GM23338 (cell line): ENCODE measurements at regions not wholly inside any gene's neighbourhood (a gene's known extent, or its start where the extent isn't known, plus 50 kb on each side); places are given as distances from the start of the nearest gene placed in this dataset.

Source experiments
- ATAC-seq: fragments of 200-7000 bp; cut with Tn5 transposase; 3 replicates; pipeline ENCODE4 v1.9.1; 2020
- DNase-seq: peaks from one replicate; pipeline ENCODE4 v3.0.0-alpha.2; 2015; ENCODE audit warnings: low spot score
- H2AFZ ChIP-seq: fragments of 200-600 bp; sonication (generic); 2 replicates; pipeline ENCODE4 v1.8.0; 2016; ENCODE audit warnings: antibody characterized with exemption, mild to moderate bottlenecking, moderate library complexity
- H3F3A ChIP-seq: fragments of 200-600 bp; sonication (generic); replicated peaks from 2 replicates; pipeline ENCODE4 v1.8.0; 2017; ENCODE audit warnings: antibody characterized with exemption, mixed run types, low read depth
- H3K27ac ChIP-seq: fragments of 200-600 bp; sonication (generic); 2 replicates; pipeline ENCODE4 v1.6.1; 2016; ENCODE audit warnings: low read depth
- H3K27me3 ChIP-seq: fragments of 200-600 bp; sonication (generic); 2 replicates; pipeline ENCODE4 v1.8.0; 2016; ENCODE audit warnings: mild to moderate bottlenecking, mixed run types, moderate library complexity; ENCODE audit not compliant: insufficient read depth
- H3K36me3 ChIP-seq: fragments of 200-600 bp; sonication (generic); 2 replicates; pipeline ENCODE4 v1.8.0; 2016; ENCODE audit warnings: mild to moderate bottlenecking; ENCODE audit not compliant: insufficient read depth
- H3K4me1 ChIP-seq: fragments of 200-600 bp; sonication (generic); 2 replicates; pipeline ENCODE4 v1.8.0; 2016; ENCODE audit warnings: mild to moderate bottlenecking, moderate library complexity; ENCODE audit not compliant: insufficient read depth
- H3K4me2 ChIP-seq: fragments of 200-600 bp; sonication (generic); 2 replicates; pipeline ENCODE4 v1.7.1; 2017; ENCODE audit warnings: mixed run types
- H3K4me3 ChIP-seq: fragments of 200-600 bp; sonication (generic); 2 replicates; pipeline ENCODE4 v1.6.1; 2016; ENCODE audit warnings: mixed run types
- H3K79me2 ChIP-seq: fragments of 200-600 bp; sonication (generic); replicated peaks from 2 replicates; pipeline ENCODE4 v1.8.0; 2017; ENCODE audit warnings: mild to moderate bottlenecking; ENCODE audit not compliant: insufficient read depth
- H3K9me2 ChIP-seq: fragments of 200-600 bp; sonication (generic); 2 replicates; pipeline ENCODE4 v1.8.0; 2017; ENCODE audit not compliant: insufficient read depth
- H4K20me1 ChIP-seq: fragments of 200-600 bp; sonication (generic); replicated peaks from 2 replicates; pipeline ENCODE4 v1.8.0; 2017; ENCODE audit warnings: mild to moderate bottlenecking; ENCODE audit not compliant: insufficient read depth
- H3K27ac Mint-ChIP-seq: 2 replicates; pipeline ENCODE4 v1.8.0; 2020; ENCODE audit warnings: inconsistent platforms, mild to moderate bottlenecking, moderate library complexity, mixed read lengths
- H3K27me3 Mint-ChIP-seq: 3 replicates; pipeline ENCODE4 v1.8.0; 2022; ENCODE audit warnings: low read depth, mild to moderate bottlenecking, moderate library complexity, mixed read lengths, inconsistent platforms; ENCODE audit not compliant: insufficient read depth, poor library complexity
- H3K36me3 Mint-ChIP-seq: 3 replicates; pipeline ENCODE4 v1.8.0; 2021; ENCODE audit warnings: low read depth, mild to moderate bottlenecking, inconsistent platforms, moderate library complexity, mixed read lengths
- H3K4me1 Mint-ChIP-seq: 3 replicates; pipeline ENCODE4 v1.8.0; 2020; ENCODE audit warnings: mild to moderate bottlenecking, inconsistent platforms, mixed read lengths
- H3K4me3 Mint-ChIP-seq: 3 replicates; pipeline ENCODE4 v1.8.0; 2021; ENCODE audit warnings: moderate library complexity, mild to moderate bottlenecking, inconsistent platforms, mixed read lengths
- H3K9me3 Mint-ChIP-seq: 3 replicates; pipeline ENCODE4 v1.8.0; 2020; ENCODE audit warnings: moderate library complexity, mild to moderate bottlenecking, inconsistent platforms, mixed read lengths
- CREB1 ChIP-seq: fragments of 250-450 bp; sonication (Bioruptor Pico); IDR thresholded peaks from 2 replicates; pipeline ENCODE4 v1.5.0; 2020; ENCODE audit warnings: low read depth, mild to moderate bottlenecking, moderate library complexity
- CTCF ChIP-seq, 2 experiments: fragments of 200-600 bp in 1 of 2; sonication (generic) in 1 of 2; conservative IDR thresholded peaks; 2 replicates each; pipeline versions ENCODE4 v1.5.1 to v1.6.1; 2016 to 2017; ENCODE audit warnings: antibody characterized with exemption in 2 of 2, low read depth in 2 of 2, mild to moderate bottlenecking in 2 of 2, moderate library complexity in 1 of 2
- ETS1 ChIP-seq: IDR thresholded peaks from 2 replicates; pipeline ENCODE4 v1.6.1; 2016; ENCODE audit warnings: antibody characterized with exemption
- EZH2 ChIP-seq: fragments of 200-600 bp; sonication (generic); IDR thresholded peaks from one replicate; pipeline ENCODE4 v1.8.0; 2017; ENCODE audit warnings: antibody characterized with exemption, mild to moderate bottlenecking, low read depth; ENCODE audit not compliant: unreplicated experiment
- EZH2phosphoT487 ChIP-seq: fragments of 200-600 bp; sonication (generic); IDR thresholded peaks from one replicate; pipeline ENCODE4 v1.8.1; 2018; ENCODE audit warnings: antibody characterized with exemption; ENCODE audit not compliant: unreplicated experiment
- JUNB ChIP-seq: IDR thresholded peaks from one replicate; pipeline ENCODE4 v1.6.1; 2016; ENCODE audit warnings: antibody characterized with exemption; ENCODE audit not compliant: unreplicated experiment
- NANOG ChIP-seq: IDR thresholded peaks from 2 replicates; pipeline ENCODE4 v1.6.1; 2016; ENCODE audit warnings: antibody characterized with exemption, borderline replicate concordance
- POLR2AphosphoS5 ChIP-seq: IDR thresholded peaks from 2 replicates; pipeline ENCODE4 v1.6.1; 2016; ENCODE audit warnings: antibody characterized with exemption, low read depth
- STAT1 ChIP-seq: IDR thresholded peaks from one replicate; pipeline ENCODE4 v1.6.1; 2016; ENCODE audit warnings: antibody characterized with exemption; ENCODE audit not compliant: unreplicated experiment
- ZNF114 ChIP-seq: fragments of 250-450 bp; sonication (Bioruptor Pico); IDR thresholded peaks from 2 replicates; pipeline ENCODE4 v1.5.0; 2020; ENCODE audit warnings: mild to moderate bottlenecking, moderate library complexity
- ZNF331 ChIP-seq: fragments of 250-450 bp; sonication (Bioruptor Pico); IDR thresholded peaks from 2 replicates; pipeline ENCODE4 v1.5.0; 2020; ENCODE audit warnings: low read depth, mild to moderate bottlenecking, moderate library complexity
- TF ChIP-seq, protein P1 (sequence below): IDR thresholded peaks from one replicate; pipeline ENCODE4 v1.6.1; 2018; ENCODE audit warnings: antibody characterized with exemption; ENCODE audit not compliant: unreplicated experiment

DNA sequence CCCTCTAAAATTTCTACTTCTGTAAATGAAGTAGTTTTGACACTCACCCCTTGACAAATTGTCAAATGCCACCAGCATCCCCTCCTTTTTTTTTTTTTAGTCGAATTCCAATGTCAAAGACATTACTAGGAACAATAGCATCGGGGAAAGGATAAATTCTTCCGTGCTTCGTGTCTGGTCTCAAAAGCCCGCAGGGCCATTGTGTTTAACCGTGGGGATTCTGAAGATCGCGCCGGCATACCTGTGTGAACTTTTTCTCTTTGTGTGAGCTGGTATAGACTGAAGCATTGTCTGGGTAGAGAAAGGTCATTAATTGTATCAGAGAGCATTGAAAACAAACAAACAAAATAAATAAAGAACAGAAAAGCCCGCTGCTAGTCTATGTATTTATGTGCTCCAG, 313.9 kb downstream of the ASMT start (continued):
- TF ChIP-seq CTCF (conservative IDR thresholded peaks at IDR 0.05; ENCODE audit: low read depth in 2 of 2), result no peak
- no peak for TF ChIP-seq NANOG
- TF ChIP-seq EZH2, result no peak
- no peak for TF ChIP-seq ZNF114 (CRISPR knock-in tag)

DNA sequence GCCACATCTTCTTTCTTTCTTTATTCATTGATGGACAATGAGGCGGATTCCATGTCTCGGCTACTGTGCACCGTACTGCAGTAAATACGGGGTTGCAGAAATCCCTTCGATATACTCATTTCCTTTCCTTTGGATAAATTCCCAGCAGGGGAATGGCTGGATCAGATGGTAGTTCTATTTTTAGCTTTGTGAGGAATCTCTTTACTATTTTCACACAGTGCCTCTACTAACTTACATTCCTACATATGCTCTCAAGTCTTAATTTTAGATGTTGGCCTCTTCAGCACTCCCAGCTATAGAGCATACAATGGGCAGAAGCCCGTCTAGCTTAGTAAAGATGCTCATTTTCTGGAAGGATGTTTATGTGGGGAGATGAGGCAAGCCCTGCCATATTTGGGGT, 317.4 kb downstream of the ASMT start:
- Mint-ChIP-seq H3K4me3 (no peak overlapping the region), H3K27me3 (peaks cover 12% of the 10 kb centered on the region), H3K9me3 (peaks cover 1% of the 10 kb centered on the region; the same call in 1 of the 3 replicates), H3K27ac (no peak overlapping the region), H3K4me1 (peaks cover 21% of the 10 kb centered on the region; the same call in 2 of the 3 replicates), H3K36me3 (no peaks in the 10 kb centered on the region; the same call in 2 of the 3 replicates)
- no peak overlapping the region for H3K27ac ChIP-seq
- H3K9me2 ChIP-seq, result no peaks in the 10 kb centered on the region
- no peaks in the 10 kb centered on the region for H3K27me3 ChIP-seq
- H4K20me1 ChIP-seq, result no peaks in the 10 kb centered on the region
- H2AFZ ChIP-seq, result no peak overlapping the region
- no peaks in the 10 kb centered on the region for H3K36me3 ChIP-seq
- no peak for DNase-seq
- H3K4me2 ChIP-seq, result no peak overlapping the region
- H3F3A ChIP-seq, result no peaks in the 10 kb centered on the region
- no peak overlapping the region for H3K4me3 ChIP-seq
- TF ChIP-seq ZNF114 (CRISPR knock-in tag) (no peak), ETS1 (no peak)
- H3K79me2 ChIP-seq, result no peaks in the 10 kb centered on the region
- no peaks in the 10 kb centered on the region; the same call in none of the 2 replicates for H3K4me1 ChIP-seq
- ATAC-seq, result no peak

GRCh38 chrX:1933964-1934363, 319.1 kb downstream of the ASMT start:
- peaks cover 16% of the 10 kb centered on the region for H3K9me3 Mint-ChIP-seq
- Histone ChIP-seq H4K20me1 (no peaks in the 10 kb centered on the region), H3F3A (no peaks in the 10 kb centered on the region), H2AFZ (no peak overlapping the region), H3K36me3 (peaks cover 3% of the 10 kb centered on the region; the same call in 1 of the 2 replicates), H3K9me2 (no peaks in the 10 kb centered on the region), H3K27me3 (no peaks in the 10 kb centered on the region), H3K4me3 (no peak overlapping the region), H3K4me2 (no peak overlapping the region), H3K79me2 (no peaks in the 10 kb centered on the region), H3K27ac (no peak overlapping the region), H3K4me1 (no peaks in the 10 kb centered on the region; the same call in 1 of the 2 replicates)
- H3K4me1 Mint-ChIP-seq, result peaks cover 10% of the 10 kb centered on the region; the same call in 2 of the 3 replicates
- H3K27me3 Mint-ChIP-seq, result peaks cover 10% of the 10 kb centered on the region
- no peak for DNase-seq
- no peak overlapping the region for H3K27ac Mint-ChIP-seq
- H3K36me3 Mint-ChIP-seq, result peaks cover 12% of the 10 kb centered on the region
- no peak for ATAC-seq
- H3K4me3 Mint-ChIP-seq, result no peak overlapping the region
- TF ChIP-seq CREB1 (CRISPR knock-in tag), result no peak
- TF ChIP-seq STAT1, result no peak
- no peak for TF ChIP-seq ETS1
- no peak for TF ChIP-seq POLR2AphosphoS5
- TF ChIP-seq ZNF114 (CRISPR knock-in tag), result no peak
- TF ChIP-seq NANOG, result no peak
- TF ChIP-seq EZH2phosphoT487, result no peak
- no peak for TF ChIP-seq EZH2
- TF ChIP-seq, protein P1, sequence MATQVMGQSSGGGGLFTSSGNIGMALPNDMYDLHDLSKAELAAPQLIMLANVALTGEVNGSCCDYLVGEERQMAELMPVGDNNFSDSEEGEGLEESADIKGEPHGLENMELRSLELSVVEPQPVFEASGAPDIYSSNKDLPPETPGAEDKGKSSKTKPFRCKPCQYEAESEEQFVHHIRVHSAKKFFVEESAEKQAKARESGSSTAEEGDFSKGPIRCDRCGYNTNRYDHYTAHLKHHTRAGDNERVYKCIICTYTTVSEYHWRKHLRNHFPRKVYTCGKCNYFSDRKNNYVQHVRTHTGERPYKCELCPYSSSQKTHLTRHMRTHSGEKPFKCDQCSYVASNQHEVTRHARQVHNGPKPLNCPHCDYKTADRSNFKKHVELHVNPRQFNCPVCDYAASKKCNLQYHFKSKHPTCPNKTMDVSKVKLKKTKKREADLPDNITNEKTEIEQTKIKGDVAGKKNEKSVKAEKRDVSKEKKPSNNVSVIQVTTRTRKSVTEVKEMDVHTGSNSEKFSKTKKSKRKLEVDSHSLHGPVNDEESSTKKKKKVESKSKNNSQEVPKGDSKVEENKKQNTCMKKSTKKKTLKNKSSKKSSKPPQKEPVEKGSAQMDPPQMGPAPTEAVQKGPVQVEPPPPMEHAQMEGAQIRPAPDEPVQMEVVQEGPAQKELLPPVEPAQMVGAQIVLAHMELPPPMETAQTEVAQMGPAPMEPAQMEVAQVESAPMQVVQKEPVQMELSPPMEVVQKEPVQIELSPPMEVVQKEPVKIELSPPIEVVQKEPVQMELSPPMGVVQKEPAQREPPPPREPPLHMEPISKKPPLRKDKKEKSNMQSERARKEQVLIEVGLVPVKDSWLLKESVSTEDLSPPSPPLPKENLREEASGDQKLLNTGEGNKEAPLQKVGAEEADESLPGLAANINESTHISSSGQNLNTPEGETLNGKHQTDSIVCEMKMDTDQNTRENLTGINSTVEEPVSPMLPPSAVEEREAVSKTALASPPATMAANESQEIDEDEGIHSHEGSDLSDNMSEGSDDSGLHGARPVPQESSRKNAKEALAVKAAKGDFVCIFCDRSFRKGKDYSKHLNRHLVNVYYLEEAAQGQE, result no peak
- no peak for TF ChIP-seq ZNF331 (CRISPR knock-in tag)
- no peak for TF ChIP-seq CTCF (conservative IDR thresholded peaks at IDR 0.05; ENCODE audit: low read depth in 2 of 2)
- no peak for TF ChIP-seq JUNB
